ENCODE measurements at regions not wholly inside any gene's neighbourhood (a gene's known extent, or its start where the extent isn't known, plus 50 kb on each side); places are given as distances from the start of the nearest gene placed in this dataset.
"Not testable (repeated sequence)": the region's sequence is repeated elsewhere in the genome, so short reads cannot be mapped to it uniquely, and the experiment has no call there.

- H3K4me1 Mint-ChIP-seq (ENCODE audit: low read depth): peaks cover 4% of the 10 kb centered on the region
These were observed 61.9 kb upstream of the ADGRL2 start for GRCh38 chr1:81738875-81739274.

GRCh38 chr1:81733480-81733879, 67.3 kb upstream of the ADGRL2 start:
- H3K4me1 Mint-ChIP-seq (ENCODE audit: low read depth): peaks cover 10% of the 10 kb centered on the region
- H3K27me3 Mint-ChIP-seq: no peaks in the 10 kb centered on the region
- no peak for TF ChIP-seq CTCF (IDR thresholded peaks at IDR 0.05; ENCODE audit: unreplicated experiment)
- no peak overlapping the region for H3K4me3 Mint-ChIP-seq (ENCODE audit: low read depth)
- no peak overlapping the region for H3K27ac Mint-ChIP-seq
- no peak for DNase-seq (ENCODE audit: low spot score, unreplicated experiment)
- H3K9me3 Mint-ChIP-seq (ENCODE audit: low read depth): peaks cover 3% of the 10 kb centered on the region
- H3K36me3 Mint-ChIP-seq (ENCODE audit: insufficient read depth): no peaks in the 10 kb centered on the region

More at GRCh38 chr1:81738875-81739274, 61.9 kb upstream of the ADGRL2 start:
- TF ChIP-seq CTCF (IDR thresholded peaks at IDR 0.05; ENCODE audit: unreplicated experiment): no peak
- H3K4me3 Mint-ChIP-seq (ENCODE audit: low read depth): no peak overlapping the region
- H3K36me3 Mint-ChIP-seq (ENCODE audit: insufficient read depth): no peaks in the 10 kb centered on the region
- peaks cover 3% of the 10 kb centered on the region for H3K9me3 Mint-ChIP-seq (ENCODE audit: low read depth)
- peaks cover 3% of the 10 kb centered on the region for H3K27me3 Mint-ChIP-seq
- no peak overlapping the region for H3K27ac Mint-ChIP-seq
- no peak for DNase-seq (ENCODE audit: low spot score, unreplicated experiment)

GRCh38 chr1:81731989-81732388, 68.7 kb upstream of the ADGRL2 start:
- H3K27ac Mint-ChIP-seq: no peak overlapping the region
- no peak for TF ChIP-seq CTCF (IDR thresholded peaks at IDR 0.05; ENCODE audit: unreplicated experiment)
- no peak for DNase-seq (ENCODE audit: low spot score, unreplicated experiment)
- H3K27me3 Mint-ChIP-seq: no peaks in the 10 kb centered on the region
- peaks cover under 1% of the 10 kb centered on the region for H3K9me3 Mint-ChIP-seq (ENCODE audit: low read depth)
- no peak overlapping the region for H3K4me3 Mint-ChIP-seq (ENCODE audit: low read depth)
- no peaks in the 10 kb centered on the region for H3K36me3 Mint-ChIP-seq (ENCODE audit: insufficient read depth)
- peaks cover 10% of the 10 kb centered on the region for H3K4me1 Mint-ChIP-seq (ENCODE audit: low read depth)

GRCh38 chr1:81730881-81731280, 69.9 kb upstream of the ADGRL2 start:
- no peak overlapping the region for H3K27ac Mint-ChIP-seq
- H3K36me3 Mint-ChIP-seq (ENCODE audit: insufficient read depth): no peaks in the 10 kb centered on the region
- no peak for DNase-seq (ENCODE audit: low spot score, unreplicated experiment)
- no peak for TF ChIP-seq CTCF (IDR thresholded peaks at IDR 0.05; ENCODE audit: unreplicated experiment)
- no peaks in the 10 kb centered on the region for H3K27me3 Mint-ChIP-seq
- peaks cover 10% of the 10 kb centered on the region for H3K4me1 Mint-ChIP-seq (ENCODE audit: low read depth)
- no peak overlapping the region for H3K4me3 Mint-ChIP-seq (ENCODE audit: low read depth)
- peaks cover 3% of the 10 kb centered on the region for H3K9me3 Mint-ChIP-seq (ENCODE audit: low read depth)

GRCh38 chr1:81730299-81730698, 70.4 kb upstream of the ADGRL2 start:
- not testable (repeated sequence) for H3K4me3 Mint-ChIP-seq (ENCODE audit: low read depth); H3K4me1 Mint-ChIP-seq (ENCODE audit: low read depth); DNase-seq (ENCODE audit: low spot score, unreplicated experiment); H3K36me3 Mint-ChIP-seq (ENCODE audit: insufficient read depth); H3K27ac Mint-ChIP-seq; H3K27me3 Mint-ChIP-seq; H3K9me3 Mint-ChIP-seq (ENCODE audit: low read depth)

- Mint-ChIP-seq H3K36me3 (ENCODE audit: insufficient read depth) (no peaks in the 10 kb centered on the region), H3K9me3 (ENCODE audit: low read depth) (peaks cover 5% of the 10 kb centered on the region), H3K27ac (no peak overlapping the region), H3K4me3 (ENCODE audit: low read depth) (no peak overlapping the region), H3K27me3 (no peaks in the 10 kb centered on the region), H3K4me1 (ENCODE audit: low read depth) (peaks cover 10% of the 10 kb centered on the region)
- TF ChIP-seq CTCF (IDR thresholded peaks at IDR 0.05; ENCODE audit: unreplicated experiment): no peak
- DNase-seq (ENCODE audit: low spot score, unreplicated experiment): no peak
These were observed 70.9 kb upstream of the ADGRL2 start for GRCh38 chr1:81729818-81730217.
